Astrocyte (in vitro differentiated cells and primary cell): ENCODE measurements at regions not wholly inside any gene's neighbourhood (a gene's known extent, or its start where the extent isn't known, plus 50 kb on each side); places are given as distances from the start of the nearest gene placed in this dataset.

Experiments used
- DNase-seq: peaks from one replicate; pipeline ENCODE4 v3.0.0-alpha.2; 2010; ENCODE audit warnings: low read depth
- FAIRE-seq: peaks from 2 replicates; lab custom pipeline; 2011; peaks lifted over from hg19 to GRCh38; lab: Jason Lieb, UNC
- H2AFZ ChIP-seq: 2 replicates; pipeline ENCODE4 v1.6.0; 2012; ENCODE audit warnings: low read depth, low read length, inconsistent platforms
- H3K27ac ChIP-seq: 2 replicates; pipeline ENCODE4 v1.5.1; 2011; ENCODE audit warnings: low read depth, low read length, inconsistent platforms
- H3K27me3 ChIP-seq: 2 replicates; pipeline ENCODE4 v1.6.0; 2011; ENCODE audit warnings: low read length, inconsistent platforms; ENCODE audit not compliant: insufficient read depth
- H3K36me3 ChIP-seq: 2 replicates; pipeline ENCODE4 v1.5.1; 2011; ENCODE audit warnings: low read length, inconsistent platforms; ENCODE audit not compliant: insufficient read depth
- H3K4me1 ChIP-seq: 2 replicates; pipeline ENCODE4 v1.5.1; 2011; ENCODE audit warnings: low read length, inconsistent platforms; ENCODE audit not compliant: insufficient read depth
- H3K4me2 ChIP-seq: 2 replicates; pipeline ENCODE4 v1.6.0; 2012; ENCODE audit warnings: low read length, inconsistent platforms
- H3K4me3 ChIP-seq: 2 replicates; pipeline ENCODE4 v1.5.1; 2011; ENCODE audit warnings: low read depth, mild to moderate bottlenecking, low read length, inconsistent platforms; ENCODE audit not compliant: insufficient read depth
- H3K79me2 ChIP-seq: 2 replicates; pipeline ENCODE4 v1.6.0; 2012; ENCODE audit warnings: mild to moderate bottlenecking, low read length, inconsistent platforms; ENCODE audit not compliant: insufficient read depth
- H3K9ac ChIP-seq: 2 replicates; pipeline ENCODE4 v1.6.0; 2012; ENCODE audit warnings: mild to moderate bottlenecking, low read length, inconsistent platforms
- H3K9me3 ChIP-seq: 2 replicates; pipeline ENCODE4 v1.5.1; 2012; ENCODE audit warnings: low read depth, mild to moderate bottlenecking, low read length, inconsistent platforms; ENCODE audit not compliant: insufficient read depth
- H4K20me1 ChIP-seq: 2 replicates; pipeline ENCODE4 v1.6.0; 2012; ENCODE audit warnings: low read length, inconsistent platforms; ENCODE audit not compliant: insufficient read depth
- H3K27ac Mint-ChIP-seq: one replicate; pipeline ENCODE4 v1.8.0; 2021; ENCODE audit warnings: mild to moderate bottlenecking, mixed read lengths; ENCODE audit not compliant: unreplicated experiment
- H3K27me3 Mint-ChIP-seq: one replicate; pipeline ENCODE4 v1.8.0; 2021; ENCODE audit warnings: low read depth, mixed read lengths; ENCODE audit not compliant: unreplicated experiment
- H3K36me3 Mint-ChIP-seq: one replicate; pipeline ENCODE4 v1.8.0; 2021; ENCODE audit warnings: low read depth, mixed read lengths; ENCODE audit not compliant: unreplicated experiment
- H3K4me1 Mint-ChIP-seq: one replicate; pipeline ENCODE4 v1.8.0; 2021; ENCODE audit warnings: low read depth, mixed read lengths; ENCODE audit not compliant: unreplicated experiment
- H3K4me3 Mint-ChIP-seq: one replicate; pipeline ENCODE4 v1.8.0; 2021; ENCODE audit warnings: mild to moderate bottlenecking, moderate library complexity, mixed read lengths; ENCODE audit not compliant: unreplicated experiment
- H3K9me3 Mint-ChIP-seq: one replicate; pipeline ENCODE4 v1.8.0; 2021; ENCODE audit warnings: mild to moderate bottlenecking, mixed read lengths; ENCODE audit not compliant: unreplicated experiment
- CTCF ChIP-seq: IDR thresholded peaks from 2 replicates; pipeline ENCODE4 v1.5.1; 2011; ENCODE audit warnings: low read depth, mild to moderate bottlenecking, inconsistent platforms, low read length, moderate library complexity; ENCODE audit not compliant: insufficient read depth
- EZH2 ChIP-seq: IDR thresholded peaks from 2 replicates; pipeline ENCODE4 v1.6.1; 2012; ENCODE audit warnings: mild to moderate bottlenecking, low read length, inconsistent platforms; ENCODE audit not compliant: insufficient read depth

GRCh38 chr2:66696886-66697285 lies 262.0 kb downstream of the MEIS1 start:
- Histone ChIP-seq H3K4me3 (no peak overlapping the region), H2AFZ (no peak overlapping the region), H3K27me3 (no peaks in the 10 kb centered on the region), H4K20me1 (no peaks in the 10 kb centered on the region), H3K79me2 (no peaks in the 10 kb centered on the region), H3K36me3 (no peaks in the 10 kb centered on the region), H3K27ac (no peak overlapping the region), H3K4me2 (no peak overlapping the region), H3K9me3 (no peaks in the 10 kb centered on the region), H3K9ac (no peak overlapping the region), H3K4me1 (no peaks in the 10 kb centered on the region)
- DNase-seq = no peak
- Mint-ChIP-seq H3K9me3 (no peaks in the 10 kb centered on the region), H3K27ac (no peak overlapping the region), H3K4me3 (no peak overlapping the region), H3K4me1 (no peaks in the 10 kb centered on the region), H3K27me3 (no peaks in the 10 kb centered on the region), H3K36me3 (no peaks in the 10 kb centered on the region)
- TF ChIP-seq CTCF (no peak), EZH2 (no peak)
- no peak for FAIRE-seq

- Histone ChIP-seq H3K27me3 (no peaks in the 10 kb centered on the region), H3K36me3 (no peaks in the 10 kb centered on the region), H3K4me1 (no peaks in the 10 kb centered on the region), H2AFZ (no peak overlapping the region), H3K27ac (no peak overlapping the region), H3K9ac (no peak overlapping the region), H4K20me1 (no peaks in the 10 kb centered on the region), H3K4me2 (no peak overlapping the region), H3K9me3 (no peaks in the 10 kb centered on the region), H3K79me2 (no peaks in the 10 kb centered on the region), H3K4me3 (no peak overlapping the region)
- Mint-ChIP-seq H3K36me3 (no peaks in the 10 kb centered on the region), H3K27me3 (no peaks in the 10 kb centered on the region), H3K4me3 (no peak overlapping the region), H3K9me3 (no peaks in the 10 kb centered on the region), H3K27ac (no peak overlapping the region), H3K4me1 (no peaks in the 10 kb centered on the region)
- DNase-seq = no peak
- TF ChIP-seq EZH2 (no peak), CTCF (no peak)
- FAIRE-seq = no peak
Observed at GRCh38 chr2:66697366-66697765, 262.4 kb downstream of the MEIS1 start.

- Histone ChIP-seq H3K27me3 (no peaks in the 10 kb centered on the region), H3K27ac (no peak overlapping the region), H3K36me3 (no peaks in the 10 kb centered on the region), H2AFZ (no peak overlapping the region), H3K4me2 (no peak overlapping the region), H3K9ac (no peak overlapping the region), H4K20me1 (no peaks in the 10 kb centered on the region), H3K79me2 (no peaks in the 10 kb centered on the region), H3K4me3 (no peak overlapping the region), H3K4me1 (no peaks in the 10 kb centered on the region), H3K9me3 (no peaks in the 10 kb centered on the region)
- no peak overlapping the region for H3K27ac Mint-ChIP-seq
- no peaks in the 10 kb centered on the region for H3K36me3 Mint-ChIP-seq
- DNase-seq (no peak), FAIRE-seq (no peak)
- no peaks in the 10 kb centered on the region for H3K9me3 Mint-ChIP-seq
- TF ChIP-seq EZH2 (no peak), CTCF (no peak)
- H3K4me3 Mint-ChIP-seq = no peak overlapping the region
- no peaks in the 10 kb centered on the region for H3K27me3 Mint-ChIP-seq
- H3K4me1 Mint-ChIP-seq = no peaks in the 10 kb centered on the region
Observed at GRCh38 chr2:66698091-66698490, 263.2 kb downstream of the MEIS1 start.
